Gastroesophageal sphincter (tissue), 3 donors: ENCODE measurements at regions not wholly inside any gene's neighbourhood (a gene's known extent, or its start where the extent isn't known, plus 50 kb on each side); places are given as distances from the start of the nearest gene placed in this dataset.

Experiments
- EP300 ChIP-seq: sonication (generic); formaldehyde crosslinking; IDR thresholded peaks from one replicate; pipeline ENCODE4 v1.6.1; 2017; ENCODE audit warnings: antibody characterized with exemption, mild to moderate bottlenecking
- POLR2A ChIP-seq, 2 donors: fragments of 450-650 bp; IDR thresholded peaks; one replicate each; pipeline ENCODE4 v1.6.1; 2017; ENCODE audit warnings: antibody characterized with exemption in 2 of 2, mild to moderate bottlenecking in 2 of 2, moderate library complexity in 1 of 2
- POLR2AphosphoS5 ChIP-seq: sonication (generic); formaldehyde crosslinking; IDR thresholded peaks from one replicate; pipeline ENCODE4 v1.6.1; 2017; ENCODE audit warnings: antibody characterized with exemption
- TF ChIP-seq, protein P1 (sequence below), 4 experiments: fragments of 200-600 bp in 2 of 4; fragments of 450-650 bp in 2 of 4; sonication (generic) in 1 of 4; IDR thresholded peaks; one replicate each; pipeline ENCODE4 v1.5.1; 2017 to 2019; ENCODE audit warnings: antibody characterized with exemption in 4 of 4, mild to moderate bottlenecking in 2 of 4, moderate library complexity in 2 of 4

DNA sequence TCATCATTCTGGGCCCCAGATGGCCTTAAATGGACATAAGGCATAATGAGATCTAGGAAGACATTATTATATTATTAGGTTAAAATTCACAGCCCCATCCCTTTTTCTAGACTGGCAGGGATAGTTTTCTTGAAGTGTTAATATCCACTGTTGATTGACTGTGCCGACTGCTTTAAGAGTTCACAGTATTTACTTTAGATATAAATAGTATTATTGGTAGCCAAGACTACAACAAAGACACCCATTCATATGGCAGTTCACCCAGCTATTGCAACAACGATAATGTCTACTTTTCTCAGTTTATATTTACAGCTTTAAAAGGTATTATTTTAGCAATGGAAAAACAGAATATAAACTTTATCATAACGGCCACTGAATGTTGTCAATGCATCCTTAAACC, 922.2 kb upstream of the POU3F4 start:
- TF ChIP-seq, protein P1, sequence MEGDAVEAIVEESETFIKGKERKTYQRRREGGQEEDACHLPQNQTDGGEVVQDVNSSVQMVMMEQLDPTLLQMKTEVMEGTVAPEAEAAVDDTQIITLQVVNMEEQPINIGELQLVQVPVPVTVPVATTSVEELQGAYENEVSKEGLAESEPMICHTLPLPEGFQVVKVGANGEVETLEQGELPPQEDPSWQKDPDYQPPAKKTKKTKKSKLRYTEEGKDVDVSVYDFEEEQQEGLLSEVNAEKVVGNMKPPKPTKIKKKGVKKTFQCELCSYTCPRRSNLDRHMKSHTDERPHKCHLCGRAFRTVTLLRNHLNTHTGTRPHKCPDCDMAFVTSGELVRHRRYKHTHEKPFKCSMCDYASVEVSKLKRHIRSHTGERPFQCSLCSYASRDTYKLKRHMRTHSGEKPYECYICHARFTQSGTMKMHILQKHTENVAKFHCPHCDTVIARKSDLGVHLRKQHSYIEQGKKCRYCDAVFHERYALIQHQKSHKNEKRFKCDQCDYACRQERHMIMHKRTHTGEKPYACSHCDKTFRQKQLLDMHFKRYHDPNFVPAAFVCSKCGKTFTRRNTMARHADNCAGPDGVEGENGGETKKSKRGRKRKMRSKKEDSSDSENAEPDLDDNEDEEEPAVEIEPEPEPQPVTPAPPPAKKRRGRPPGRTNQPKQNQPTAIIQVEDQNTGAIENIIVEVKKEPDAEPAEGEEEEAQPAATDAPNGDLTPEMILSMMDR (IDR thresholded peaks at IDR 0.05) = no peak
- no peak for TF ChIP-seq POLR2AphosphoS5
- no peak for TF ChIP-seq POLR2A (IDR thresholded peaks at IDR 0.05)
- TF ChIP-seq EP300 = no peak
